IPS-18c (cell line): ENCODE measurements at regions not wholly inside any gene's neighbourhood (a gene's known extent, or its start where the extent isn't known, plus 50 kb on each side); places are given as distances from the start of the nearest gene placed in this dataset.
"Not testable (repeated sequence)": the region's sequence is repeated elsewhere in the genome, so short reads cannot be mapped to it uniquely, and the experiment has no call there.

ENCODE experiments used
- H3K4me3 ChIP-seq: 2 replicates; pipeline ENCODE4 v1.7.0; 2013; ENCODE audit warnings: low read depth, mild to moderate bottlenecking, low read length, moderate library complexity; ENCODE audit not compliant: insufficient read depth
- H3K9me3 ChIP-seq: one replicate; pipeline ENCODE4 v1.6.1; 2013; ENCODE audit warnings: mild to moderate bottlenecking, low read length, moderate library complexity; ENCODE audit not compliant: control insufficient read depth, insufficient read depth

DNA sequence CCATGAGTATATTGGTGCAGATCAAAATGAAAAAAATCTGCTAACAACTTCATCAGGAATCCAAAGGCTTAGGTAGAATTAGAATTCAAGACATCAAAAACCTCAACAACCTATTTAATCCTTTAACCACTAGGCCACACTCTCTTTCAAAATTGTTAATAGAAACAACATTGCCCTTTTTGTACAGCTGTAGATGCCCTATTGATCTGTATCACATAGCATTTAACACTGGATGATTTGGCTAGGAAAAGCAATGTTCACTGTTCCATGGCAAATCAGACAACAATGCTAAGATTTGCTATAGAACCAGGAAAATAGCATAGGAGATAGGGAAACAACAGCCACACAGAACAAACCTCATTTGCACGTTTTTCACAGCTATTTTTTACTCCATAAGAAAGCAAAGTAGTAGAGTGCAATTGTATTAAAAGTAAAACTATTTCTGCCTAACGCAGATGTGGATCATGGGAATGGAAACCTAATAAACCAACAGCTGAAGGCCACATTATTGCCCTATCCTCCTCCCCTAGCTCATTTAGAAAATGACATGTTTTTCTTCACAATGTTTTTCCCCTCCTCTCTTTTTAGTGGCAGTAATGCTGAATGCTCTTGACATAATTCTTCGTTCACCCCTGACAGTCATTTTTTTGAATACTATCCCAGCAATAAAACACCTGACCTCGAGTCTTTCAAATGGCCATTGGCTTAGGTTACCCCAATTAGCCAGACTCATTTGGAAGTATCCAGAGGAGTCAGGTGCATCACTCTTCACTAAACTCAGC, 373.0 kb upstream of the CCNH start:
- no peaks in the 10 kb centered on the region for H3K9me3 ChIP-seq
- no peak overlapping the region for H3K4me3 ChIP-seq

DNA sequence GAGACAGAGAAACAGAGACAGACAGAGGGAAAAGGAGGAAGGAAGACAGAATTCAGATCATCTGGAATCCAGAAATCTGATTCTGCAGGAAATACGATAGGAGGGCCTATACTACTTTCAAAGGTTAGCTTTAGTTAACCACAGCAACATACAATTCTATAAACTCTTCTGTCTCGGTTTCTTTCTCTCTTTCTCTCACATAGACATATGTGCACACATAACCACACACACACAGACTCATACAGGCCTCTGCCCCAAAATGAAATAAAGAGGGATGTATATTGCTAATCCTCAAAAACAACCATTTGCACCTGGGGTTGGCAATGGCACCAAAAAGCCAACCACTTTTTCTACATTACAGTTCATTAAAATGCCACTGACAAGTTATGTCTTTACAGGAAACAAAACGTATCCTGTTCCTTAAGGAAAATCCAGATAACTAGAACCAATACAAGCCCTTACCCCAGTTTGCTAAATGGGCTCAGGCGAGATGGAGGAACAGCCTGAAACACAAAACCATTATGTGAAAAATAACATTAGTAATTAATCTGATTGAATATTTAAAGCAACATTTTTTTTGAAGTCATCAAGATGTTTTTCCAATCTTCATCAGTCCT, 372.3 kb upstream of the CCNH start:
- Histone ChIP-seq H3K9me3 (no peaks in the 10 kb centered on the region), H3K4me3 (no peak overlapping the region)

DNA sequence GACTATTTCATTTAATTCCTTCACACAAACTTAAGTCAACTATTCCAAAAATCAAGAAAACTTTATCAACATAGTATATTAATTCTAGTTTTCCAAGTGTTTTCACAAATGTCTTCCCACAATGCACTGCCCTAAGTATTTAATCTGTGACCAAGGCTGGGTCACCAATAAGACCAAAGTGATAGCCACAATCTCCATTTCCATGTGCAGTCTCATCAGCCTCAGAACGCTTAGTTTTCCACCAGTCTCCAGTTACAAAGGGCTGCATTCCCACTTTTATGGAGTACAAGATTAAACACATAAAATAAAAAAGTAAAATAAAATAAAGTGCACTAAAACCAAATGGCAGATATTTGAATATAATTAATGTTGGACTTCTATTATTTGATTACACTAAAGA, 371.6 kb upstream of the CCNH start:
- no peak overlapping the region for H3K4me3 ChIP-seq
- no peaks in the 10 kb centered on the region for H3K9me3 ChIP-seq

DNA sequence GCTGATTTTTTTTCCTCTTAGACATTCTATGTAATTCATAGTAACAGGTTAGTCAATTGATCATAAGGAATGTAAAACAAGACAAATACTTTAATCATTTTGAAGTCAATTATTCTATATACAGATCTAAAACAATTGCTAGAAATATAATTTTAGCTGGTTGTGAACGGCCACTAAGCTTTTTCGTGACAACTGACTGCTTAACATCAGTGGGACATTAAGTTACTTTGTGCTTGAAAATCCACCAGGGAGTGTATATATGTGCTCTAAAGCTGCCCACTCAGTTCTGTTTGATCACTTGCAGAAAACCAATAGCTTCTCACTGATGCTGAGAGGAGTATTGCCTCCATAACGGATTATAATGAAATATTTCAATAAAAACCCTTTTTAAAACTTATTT, 370.2 kb upstream of the CCNH start:
- Histone ChIP-seq H3K9me3 (no peaks in the 10 kb centered on the region), H3K4me3 (no peak overlapping the region)

DNA sequence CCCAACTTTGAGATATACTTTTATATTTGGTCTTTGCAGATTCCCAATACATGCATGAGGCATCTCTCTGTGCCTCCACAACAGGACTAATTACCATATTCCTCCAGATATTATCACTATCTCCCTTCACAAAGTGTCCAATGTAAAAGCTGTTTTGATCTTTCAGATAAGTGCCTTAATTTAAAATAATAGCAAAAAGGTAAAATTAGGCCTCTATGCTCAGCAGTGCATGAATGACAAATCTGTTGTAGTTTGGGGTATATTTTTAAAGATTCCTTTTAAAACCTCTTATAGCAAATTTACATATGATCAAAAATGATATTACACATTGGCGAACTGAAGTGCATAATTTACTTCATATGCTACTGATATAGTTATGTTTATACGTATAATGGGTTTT, 369.2 kb upstream of the CCNH start:
- Histone ChIP-seq H3K4me3 (no peak overlapping the region), H3K9me3 (no peaks in the 10 kb centered on the region)

DNA sequence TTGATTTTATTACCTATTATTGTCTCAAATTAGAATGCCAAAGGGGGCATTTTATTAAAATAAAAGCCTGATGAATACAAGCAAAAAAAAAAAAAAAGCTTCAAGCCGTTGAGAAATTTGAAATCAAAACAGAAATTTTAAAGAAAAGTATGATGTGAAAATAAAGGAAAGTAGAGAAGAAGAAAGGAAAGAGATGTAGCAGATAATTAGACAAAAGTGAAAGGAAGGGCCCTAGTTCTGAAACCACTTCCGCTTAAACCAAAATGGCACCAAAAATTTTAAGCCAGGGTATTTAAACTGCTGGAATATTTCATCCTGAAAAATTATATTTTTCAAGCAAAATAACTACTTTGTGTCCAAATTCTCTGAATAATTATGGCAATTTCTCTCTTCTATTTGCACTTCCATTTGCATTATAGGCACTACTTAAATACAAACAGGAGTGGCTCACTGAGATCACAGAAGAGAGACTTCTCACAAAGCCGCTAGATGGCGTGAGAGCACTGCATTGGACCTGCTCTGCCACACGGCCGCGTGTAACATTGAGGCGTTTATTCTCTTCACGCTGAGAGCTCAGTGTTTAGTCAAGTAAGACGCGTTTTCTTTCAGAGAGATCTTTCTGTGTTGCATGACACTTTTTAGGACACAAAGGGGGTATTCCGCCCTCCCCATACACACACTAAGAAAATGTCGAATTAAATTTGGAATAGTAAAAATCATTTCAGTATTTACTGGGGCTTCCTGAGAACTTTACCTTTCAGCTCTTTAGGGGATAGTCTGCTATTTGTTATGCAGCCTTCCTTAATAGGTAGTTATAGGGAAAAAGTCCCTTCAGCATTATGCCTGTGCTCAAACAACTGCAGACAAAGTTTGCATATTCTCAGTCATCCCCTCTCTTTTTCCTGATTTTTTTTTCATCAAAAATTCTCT, 368.4 kb upstream of the CCNH start:
- H3K4me3 ChIP-seq = no peak overlapping the region
- H3K9me3 ChIP-seq = no peaks in the 10 kb centered on the region

DNA sequence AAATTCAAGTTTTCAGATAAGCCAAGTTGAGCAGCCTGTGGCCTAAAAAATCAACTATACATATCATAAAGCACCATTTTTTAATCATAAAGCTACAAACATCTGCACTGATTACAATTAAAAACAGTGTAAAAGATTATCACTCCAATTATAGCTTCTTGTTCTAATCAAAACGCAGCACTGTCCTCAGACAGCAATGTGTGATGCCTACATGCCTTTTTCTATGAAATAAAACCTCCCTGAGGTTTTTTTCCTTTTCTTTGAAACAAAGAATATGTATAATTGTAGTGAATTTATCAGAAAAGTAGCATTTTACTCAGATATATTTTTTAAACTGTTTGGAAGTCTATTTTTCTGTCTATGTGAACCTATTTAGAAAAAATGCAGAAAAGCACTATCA, 366.1 kb upstream of the CCNH start:
- Histone ChIP-seq H3K9me3 (no peaks in the 10 kb centered on the region), H3K4me3 (no peak overlapping the region)

DNA sequence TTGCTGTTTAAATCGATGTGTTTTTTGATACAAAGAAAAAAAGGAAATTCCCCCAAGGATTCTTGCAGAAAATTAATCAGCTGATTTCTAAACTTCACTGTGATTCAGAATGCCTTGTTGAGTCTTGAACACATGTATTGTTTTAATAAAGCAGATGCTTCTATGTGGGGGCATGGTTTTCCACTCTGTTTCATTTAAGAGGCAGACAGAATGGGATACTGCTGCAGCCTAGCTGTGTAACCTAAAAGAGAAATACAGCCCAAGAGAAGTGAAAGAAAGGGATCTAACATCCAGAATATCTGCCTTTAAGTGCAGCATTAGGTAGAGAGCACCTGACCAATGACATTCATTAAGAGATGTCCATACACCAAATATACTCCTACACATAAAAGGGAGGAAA, 365.1 kb upstream of the CCNH start:
- no peak overlapping the region for H3K4me3 ChIP-seq

DNA sequence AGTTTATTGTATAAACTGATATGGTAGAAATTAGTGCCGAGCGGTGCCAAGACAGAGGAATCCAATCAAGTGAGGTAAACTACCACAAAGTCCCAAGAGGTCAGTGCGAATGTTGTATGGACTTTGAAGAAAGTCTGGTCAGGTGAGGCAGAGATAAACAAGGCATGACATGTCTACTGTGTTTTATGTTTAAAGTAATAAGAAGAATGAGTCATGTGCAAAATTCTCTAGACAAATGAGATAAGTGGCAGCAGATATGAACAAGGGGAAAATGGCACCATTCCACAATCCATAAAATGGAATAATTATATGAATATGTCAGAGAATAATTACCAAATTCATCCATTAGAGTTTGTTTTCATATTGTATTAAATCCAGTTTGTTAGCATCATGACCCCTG, 364.1 kb upstream of the CCNH start:
- no peak overlapping the region for H3K4me3 ChIP-seq
- H3K9me3 ChIP-seq = no peaks in the 10 kb centered on the region

More for the DNA sequence above, 365.1 kb upstream of the CCNH start:
- H3K9me3 ChIP-seq = no peaks in the 10 kb centered on the region

DNA sequence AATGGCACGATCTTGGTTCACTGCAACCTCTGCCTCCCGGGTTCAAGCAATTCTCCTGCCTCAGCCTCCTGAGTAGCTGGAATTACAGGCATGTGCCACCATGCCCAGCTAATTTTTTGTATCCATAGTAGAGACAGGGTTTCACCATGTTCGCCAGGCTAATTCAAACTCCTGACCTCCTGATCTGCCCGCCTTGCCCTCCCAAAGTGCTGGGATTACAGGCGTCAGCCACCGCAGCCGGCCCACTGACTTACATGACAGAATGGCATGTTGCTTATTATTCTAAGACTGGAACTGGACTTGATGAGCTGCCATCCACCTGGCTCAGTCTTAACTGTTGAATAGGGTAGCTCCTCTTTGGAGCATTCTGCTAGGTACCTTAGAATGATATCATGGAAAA, 363.6 kb upstream of the CCNH start:
- H3K4me3 ChIP-seq, H3K9me3 ChIP-seq: not testable (repeated sequence)

DNA sequence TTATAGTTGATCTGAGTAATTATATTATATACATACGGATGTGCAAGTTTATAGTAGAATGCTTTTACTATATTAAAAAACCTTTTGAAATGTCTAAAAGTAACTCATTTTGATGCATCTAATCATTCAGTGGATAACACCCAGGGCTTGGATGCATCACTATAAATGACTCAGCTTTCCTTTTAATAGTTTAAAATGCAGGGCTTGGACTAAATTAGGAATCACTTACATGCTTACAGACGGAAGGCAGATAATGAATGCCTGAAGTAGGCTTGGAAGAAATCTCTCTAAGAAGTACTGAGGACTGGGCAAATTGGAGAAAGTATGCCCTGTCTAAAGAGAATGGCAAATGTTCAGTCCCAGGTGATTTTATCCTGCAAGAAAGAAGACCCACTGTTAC, 362.5 kb upstream of the CCNH start:
- H3K4me3 ChIP-seq = no peak overlapping the region
- no peaks in the 10 kb centered on the region for H3K9me3 ChIP-seq

DNA sequence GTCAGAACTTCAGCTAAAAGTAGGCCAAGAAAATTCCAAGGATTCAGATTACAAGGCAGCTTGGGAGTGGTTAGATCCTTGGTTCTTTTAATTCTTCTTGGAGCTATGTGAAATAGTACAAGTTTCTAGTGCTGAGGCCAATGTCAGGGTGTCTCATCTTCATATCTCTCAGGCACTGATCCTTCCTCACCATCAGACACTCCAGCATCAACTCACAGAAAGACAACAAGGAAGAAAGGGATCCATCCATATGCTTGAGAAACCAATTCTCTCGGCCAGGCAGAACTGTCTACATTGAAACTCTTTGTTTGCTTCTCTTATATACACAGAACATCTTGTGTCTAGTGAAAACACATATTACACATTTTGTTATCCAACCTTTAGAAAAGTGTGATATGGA, 362.1 kb upstream of the CCNH start:
- Histone ChIP-seq H3K9me3 (no peaks in the 10 kb centered on the region), H3K4me3 (no peak overlapping the region)

DNA sequence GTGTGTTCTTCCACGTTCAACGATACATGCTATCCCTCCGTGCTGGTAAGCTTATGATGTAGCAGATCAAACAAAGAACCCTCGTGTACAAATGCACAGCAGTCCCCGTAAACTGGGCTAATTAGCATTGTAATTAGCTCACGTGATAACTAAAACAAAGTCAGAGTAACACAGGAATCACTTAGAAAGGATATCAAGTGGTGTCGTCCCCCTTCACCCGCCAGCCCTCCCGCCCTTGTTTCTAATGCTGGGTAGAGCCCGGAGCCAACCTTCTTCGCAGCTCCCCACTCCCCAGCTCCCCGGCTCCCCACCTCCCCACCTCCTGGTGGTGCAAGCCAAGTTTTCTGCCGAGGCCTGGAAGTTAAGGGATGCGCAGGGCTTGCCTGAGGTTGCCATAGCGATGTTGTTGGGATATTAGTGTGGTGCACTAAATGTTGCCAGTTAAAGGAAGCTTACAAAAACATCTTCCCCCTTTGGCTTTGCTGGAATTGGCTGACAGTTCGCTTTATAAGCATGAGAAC, 357.9 kb upstream of the CCNH start:
- H3K4me3 ChIP-seq = peak overlapping the region; percentile 34; the same call in 1 of the 2 replicates

DNA sequence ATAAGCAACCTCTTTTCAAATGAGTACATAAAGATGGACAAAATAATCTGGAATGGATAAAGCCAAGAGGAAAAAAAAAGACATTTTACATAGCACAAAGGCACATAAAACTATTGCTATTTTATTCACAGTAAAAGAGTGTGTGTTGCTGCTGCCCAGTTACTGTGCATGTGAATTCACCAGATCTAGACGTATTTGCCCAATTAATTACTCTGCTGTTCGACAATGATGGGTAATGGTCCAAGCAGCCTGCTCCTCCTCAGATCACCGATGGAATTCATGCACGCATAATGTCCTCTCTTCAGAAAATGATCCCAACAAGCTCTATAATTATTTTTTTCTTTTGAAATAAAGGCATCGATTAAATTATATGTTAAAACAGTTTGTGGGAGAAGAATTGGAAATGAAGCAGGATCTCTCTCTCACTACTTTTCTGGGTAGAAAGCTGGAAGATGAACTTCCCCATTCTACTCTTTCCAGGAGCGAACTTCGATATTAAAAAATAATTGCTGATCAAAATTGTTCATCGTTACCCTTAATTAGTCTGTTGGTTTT, 357.4 kb upstream of the CCNH start:
- Histone ChIP-seq H3K9me3 (no peaks in the 10 kb centered on the region), H3K4me3 (no peak overlapping the region)

More for the DNA sequence above, 357.9 kb upstream of the CCNH start:
- H3K9me3 ChIP-seq = no peaks in the 10 kb centered on the region

DNA sequence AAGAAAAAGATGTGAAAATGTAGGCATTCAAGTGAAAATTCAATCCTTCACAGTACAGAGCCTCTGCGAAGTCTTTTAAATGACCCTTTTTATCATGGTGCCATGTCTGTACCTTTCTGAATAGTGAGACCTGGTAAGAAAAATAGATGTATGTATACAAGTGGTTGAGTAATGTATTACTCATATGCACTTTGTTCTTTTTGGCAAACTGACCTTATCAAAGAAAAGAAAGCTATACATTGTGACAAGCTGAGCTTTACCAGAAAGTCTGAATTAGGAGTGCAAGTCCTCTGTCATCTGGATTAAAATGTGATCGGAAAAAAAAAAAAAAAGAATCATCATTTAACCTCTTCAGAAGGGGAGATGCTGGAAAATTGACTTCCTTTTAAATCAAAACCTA, 356.4 kb upstream of the CCNH start:
- no peaks in the 10 kb centered on the region for H3K9me3 ChIP-seq
- no peak overlapping the region for H3K4me3 ChIP-seq

DNA sequence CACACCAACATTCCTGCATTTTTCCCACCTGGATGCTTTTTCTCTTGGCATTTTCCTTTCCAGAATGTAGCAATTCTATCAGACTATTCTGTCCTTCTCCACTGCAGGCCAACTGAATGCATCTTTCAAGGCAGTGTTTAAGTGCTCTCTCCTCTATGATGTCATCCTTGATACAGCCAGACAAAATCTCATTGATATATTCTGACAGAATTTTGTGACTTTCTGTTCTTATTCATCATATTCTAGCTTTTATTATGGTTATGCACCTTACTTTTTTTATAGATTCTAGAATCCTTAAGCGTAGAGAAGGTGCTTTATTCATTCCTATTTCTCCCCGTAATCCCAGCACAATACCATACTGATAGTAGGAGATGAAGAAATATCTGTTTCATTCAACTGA, 355.5 kb upstream of the CCNH start:
- H3K4me3 ChIP-seq = no peak overlapping the region
- H3K9me3 ChIP-seq = no peaks in the 10 kb centered on the region

DNA sequence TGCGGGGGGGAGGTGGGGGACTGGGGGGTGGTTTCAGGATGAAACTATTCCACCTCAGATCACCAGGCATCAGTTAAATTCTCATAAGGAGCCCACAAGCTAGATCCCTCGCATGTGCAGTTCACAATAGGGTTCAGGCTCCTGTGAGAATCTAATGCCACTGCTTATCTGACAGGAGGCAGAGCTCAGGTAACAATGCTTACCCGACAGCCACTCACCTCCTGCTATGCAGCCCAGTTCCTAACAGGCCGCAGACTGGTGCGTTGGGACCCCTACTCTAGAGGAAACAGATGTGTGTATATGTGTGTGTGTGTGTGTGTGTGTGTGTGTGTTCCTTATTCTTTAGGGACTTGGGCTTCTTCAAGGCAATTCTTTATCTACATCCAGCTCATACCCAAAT, 352.3 kb upstream of the CCNH start:
- no peaks in the 10 kb centered on the region for H3K9me3 ChIP-seq
- H3K4me3 ChIP-seq = no peak overlapping the region
